VCaP (cell line): ENCODE measurements at regions not wholly inside any gene's neighbourhood (a gene's known extent, or its start where the extent isn't known, plus 50 kb on each side); places are given as distances from the start of the nearest gene placed in this dataset.

Source experiments
- H3K27ac ChIP-seq: fragments of 450-650 bp; 2 replicates; pipeline ENCODE4 v1.5.1; 2017
- CTCF ChIP-seq: fragments of 450-650 bp; conservative IDR thresholded peaks from 2 replicates; pipeline ENCODE4 v1.5.1; 2017; ENCODE audit warnings: mild to moderate bottlenecking, moderate library complexity

- TF ChIP-seq CTCF, result no peak
- H3K27ac ChIP-seq, result no peak overlapping the region
These were observed 176.3 kb upstream of the SEMA6A start for GRCh38 chr5:116750631-116751580.

GRCh38 chr5:116747881-116748280 lies 173.3 kb upstream of the SEMA6A start:
- TF ChIP-seq CTCF, result no peak
- H3K27ac ChIP-seq, result no peak overlapping the region

GRCh38 chr5:116746668-116747067 lies 172.0 kb upstream of the SEMA6A start:
- no peak for TF ChIP-seq CTCF
- H3K27ac ChIP-seq, result no peak overlapping the region

- TF ChIP-seq CTCF, result no peak
- H3K27ac ChIP-seq, result no peak overlapping the region
These were observed 166.1 kb upstream of the SEMA6A start for GRCh38 chr5:116740771-116741170.

GRCh38 chr5:116739571-116739970 lies 164.9 kb upstream of the SEMA6A start:
- H3K27ac ChIP-seq, result no peak overlapping the region
- TF ChIP-seq CTCF, result no peak

- TF ChIP-seq CTCF, result no peak
- no peak overlapping the region; the same call in 1 of the 2 replicates for H3K27ac ChIP-seq
These were observed 164.1 kb upstream of the SEMA6A start for GRCh38 chr5:116738615-116739261.

- H3K27ac ChIP-seq, result no peak overlapping the region
- TF ChIP-seq CTCF, result no peak
These were observed 163.6 kb upstream of the SEMA6A start for GRCh38 chr5:116738239-116738614.
